ENCODE measurements at regions not wholly inside any gene's neighbourhood (a gene's known extent, or its start where the extent isn't known, plus 50 kb on each side); places are given as distances from the start of the nearest gene placed in this dataset.

GRCh38 chr4:155134136-155134535 lies 74.3 kb upstream of the NPY2R start:
- Histone ChIP-seq H3K4me3 (ENCODE audit: low read depth, low read length) (no peak overlapping the region), H2AFZ (ENCODE audit: low read length, unreplicated experiment) (no peak overlapping the region), H3K27ac (ENCODE audit: low read depth, low read length) (no peak overlapping the region), H3K27me3 (ENCODE audit: insufficient read depth, low read length) (no peaks in the 10 kb centered on the region), H3K4me1 (ENCODE audit: control insufficient read depth, insufficient read depth, low read length, unreplicated experiment) (no peaks in the 10 kb centered on the region), H3K79me2 (ENCODE audit: control insufficient read depth, insufficient read depth, low read length, unreplicated experiment) (no peaks in the 10 kb centered on the region), H3K36me3 (ENCODE audit: insufficient read depth, low read length) (no peaks in the 10 kb centered on the region)

- Histone ChIP-seq H3K36me3 (ENCODE audit: insufficient read depth, low read length) (no peaks in the 10 kb centered on the region), H3K4me1 (ENCODE audit: control insufficient read depth, insufficient read depth, low read length, unreplicated experiment) (no peaks in the 10 kb centered on the region), H3K79me2 (ENCODE audit: control insufficient read depth, insufficient read depth, low read length, unreplicated experiment) (no peaks in the 10 kb centered on the region), H3K27me3 (ENCODE audit: insufficient read depth, low read length) (no peaks in the 10 kb centered on the region), H2AFZ (ENCODE audit: low read length, unreplicated experiment) (no peak overlapping the region), H3K4me3 (ENCODE audit: low read depth, low read length) (no peak overlapping the region), H3K27ac (ENCODE audit: low read depth, low read length) (no peak overlapping the region)
Measured at GRCh38 chr4:155140889-155141288, 67.5 kb upstream of the NPY2R start.

- Histone ChIP-seq H3K36me3 (ENCODE audit: insufficient read depth, low read length) (no peaks in the 10 kb centered on the region), H3K27ac (ENCODE audit: low read depth, low read length) (no peak overlapping the region)
Measured at GRCh38 chr4:155143512-155143911, 64.9 kb upstream of the NPY2R start.

More at GRCh38 chr4:155143512-155143911, 64.9 kb upstream of the NPY2R start:
- no peaks in the 10 kb centered on the region for H3K79me2 ChIP-seq (ENCODE audit: control insufficient read depth, insufficient read depth, low read length, unreplicated experiment)
- H3K27me3 ChIP-seq (ENCODE audit: insufficient read depth, low read length): no peaks in the 10 kb centered on the region
- H3K4me1 ChIP-seq (ENCODE audit: control insufficient read depth, insufficient read depth, low read length, unreplicated experiment): no peaks in the 10 kb centered on the region
- no peak overlapping the region for H3K4me3 ChIP-seq (ENCODE audit: low read depth, low read length)
- H2AFZ ChIP-seq (ENCODE audit: low read length, unreplicated experiment): no peak overlapping the region

Data from ACC112 (cell line).